ENCODE measurements at regions not wholly inside any gene's neighbourhood (a gene's known extent, or its start where the extent isn't known, plus 50 kb on each side); places are given as distances from the start of the nearest gene placed in this dataset.
A peak's percentile ranks its signal among the peaks of the same experiment; 100 is the strongest.

DNA sequence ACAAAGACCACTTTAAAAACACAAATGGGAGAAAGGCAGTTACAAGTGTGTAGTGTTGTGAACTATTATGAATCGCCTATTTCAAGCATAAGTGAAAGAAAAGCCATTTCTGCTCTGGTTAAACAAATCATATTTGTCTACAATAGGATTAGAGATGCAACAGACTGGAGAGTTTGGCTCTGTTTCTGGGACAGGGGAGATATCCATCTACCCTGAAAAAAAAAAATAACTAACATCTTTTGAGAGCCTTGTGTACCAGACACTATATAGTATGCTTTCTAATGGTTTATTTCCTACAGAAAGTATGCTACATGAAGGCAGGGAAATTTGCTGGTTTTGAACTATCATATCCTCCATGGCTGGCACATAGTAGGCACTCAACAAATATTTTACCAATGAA is 106.7 kb upstream of the FHIT start:
- H3K27ac ChIP-seq: peak overlapping the region in 7 of 12 donors; percentile 2 to 51 (median 17)
- peak in 1 of 4 donors; percentile 1 for ATAC-seq
- WGBS, 4 donors: 74 to 88% (median 82%) methylated on average over 1 of the region's 1 CpG

DNA sequence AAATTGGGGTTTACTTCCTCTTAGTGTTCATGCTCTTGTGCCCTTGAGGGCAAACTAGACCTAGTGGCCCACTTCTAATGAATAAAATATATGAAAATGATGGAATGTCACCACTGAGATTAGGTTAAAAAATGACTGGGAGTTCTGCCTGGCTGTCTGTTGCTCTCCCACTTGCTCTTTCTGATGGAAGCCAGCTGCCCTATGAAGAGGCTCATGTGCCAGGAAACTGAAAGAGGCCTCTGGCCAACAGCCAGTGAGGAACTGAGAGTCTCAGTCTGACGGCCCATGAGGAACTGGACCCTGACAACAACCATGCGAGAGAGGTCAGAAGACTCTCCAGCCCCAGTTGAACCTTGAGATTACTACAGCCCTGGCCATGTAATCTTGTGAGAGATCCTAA is 107.1 kb upstream of the FHIT start:
- H3K9me3 ChIP-seq: peaks cover 0 to 10% (median 0%) of the 10 kb centered on the region in 12 donors
- no peaks in the 10 kb centered on the region for H3K27me3 ChIP-seq
- no peaks in the 10 kb centered on the region for H3K36me3 ChIP-seq
- peaks cover 0 to 22% (median 10%) of the 10 kb centered on the region in 12 donors for H3K4me1 ChIP-seq
- ATAC-seq (peak; percentile 92 to 98 (median 97)), DNase-seq (peak; percentile 80 to 91 (median 83))
- peak overlapping the region in 8 of 12 donors; percentile 11 to 51 (median 25) for H3K27ac ChIP-seq
- no peak for TF ChIP-seq POLR2A (IDR thresholded peaks at IDR 0.05)
- TF ChIP-seq, protein P1, sequence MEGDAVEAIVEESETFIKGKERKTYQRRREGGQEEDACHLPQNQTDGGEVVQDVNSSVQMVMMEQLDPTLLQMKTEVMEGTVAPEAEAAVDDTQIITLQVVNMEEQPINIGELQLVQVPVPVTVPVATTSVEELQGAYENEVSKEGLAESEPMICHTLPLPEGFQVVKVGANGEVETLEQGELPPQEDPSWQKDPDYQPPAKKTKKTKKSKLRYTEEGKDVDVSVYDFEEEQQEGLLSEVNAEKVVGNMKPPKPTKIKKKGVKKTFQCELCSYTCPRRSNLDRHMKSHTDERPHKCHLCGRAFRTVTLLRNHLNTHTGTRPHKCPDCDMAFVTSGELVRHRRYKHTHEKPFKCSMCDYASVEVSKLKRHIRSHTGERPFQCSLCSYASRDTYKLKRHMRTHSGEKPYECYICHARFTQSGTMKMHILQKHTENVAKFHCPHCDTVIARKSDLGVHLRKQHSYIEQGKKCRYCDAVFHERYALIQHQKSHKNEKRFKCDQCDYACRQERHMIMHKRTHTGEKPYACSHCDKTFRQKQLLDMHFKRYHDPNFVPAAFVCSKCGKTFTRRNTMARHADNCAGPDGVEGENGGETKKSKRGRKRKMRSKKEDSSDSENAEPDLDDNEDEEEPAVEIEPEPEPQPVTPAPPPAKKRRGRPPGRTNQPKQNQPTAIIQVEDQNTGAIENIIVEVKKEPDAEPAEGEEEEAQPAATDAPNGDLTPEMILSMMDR (IDR thresholded peaks at IDR 0.05): no peak
- no peak overlapping the region for H3K4me3 ChIP-seq
- intact Hi-C loops (cut with DNase I): no loop called here
- 0 to 7% (median 5%) methylated on average over 2 of the region's 2 CpGs for WGBS, 4 donors

More for the DNA sequence above, 106.7 kb upstream of the FHIT start:
- Histone ChIP-seq H3K4me1 (peaks cover 0 to 22% (median 10%) of the 10 kb centered on the region in 12 donors), H3K27me3 (no peaks in the 10 kb centered on the region), H3K9me3 (peaks cover 0 to 7% (median 0%) of the 10 kb centered on the region in 12 donors), H3K4me3 (no peak overlapping the region), H3K36me3 (no peaks in the 10 kb centered on the region)
- TF ChIP-seq, protein P1 (IDR thresholded peaks at IDR 0.05): no peak
- no peak for TF ChIP-seq POLR2A (IDR thresholded peaks at IDR 0.05)
- no peak for DNase-seq
- intact Hi-C loops (cut with DNase I): no loop called here

DNA sequence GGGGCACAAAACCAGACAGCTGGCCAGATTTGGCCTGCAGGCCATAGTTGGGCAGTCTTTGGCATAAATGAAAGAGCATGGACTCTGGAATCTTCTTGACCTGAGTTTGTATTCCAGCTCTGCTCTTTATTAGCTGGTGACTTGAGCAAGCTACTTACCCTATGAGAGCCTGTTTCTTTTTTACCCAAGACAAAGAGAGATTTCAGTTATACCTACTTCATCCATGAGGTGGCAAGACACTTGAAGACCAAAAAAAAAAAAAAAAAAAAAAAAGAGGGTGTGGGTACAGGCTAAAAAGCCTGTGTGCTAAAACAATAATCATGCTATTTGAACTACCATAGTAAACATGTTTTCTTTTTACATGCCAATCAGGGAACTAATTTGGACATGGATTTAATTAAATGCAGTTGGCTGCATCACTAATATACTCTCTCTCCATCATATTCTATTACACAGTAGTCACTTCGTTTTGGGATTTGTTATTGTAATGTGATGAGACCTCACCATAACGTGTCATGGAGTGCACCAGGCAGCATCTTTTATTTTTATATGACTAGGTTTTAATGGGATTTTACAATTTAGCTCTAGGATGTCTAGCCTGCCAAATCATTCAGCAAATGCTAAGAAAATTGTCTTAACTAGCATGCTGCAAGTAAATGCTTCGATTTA is 109.2 kb upstream of the FHIT start:
- no peak overlapping the region for H3K27ac ChIP-seq
- H3K4me3 ChIP-seq: no peak overlapping the region
- H3K9me3 ChIP-seq: peaks cover 0 to 19% (median 0%) of the 10 kb centered on the region in 12 donors
- no peaks in the 10 kb centered on the region for H3K27me3 ChIP-seq
- TF ChIP-seq, protein P1 (IDR thresholded peaks at IDR 0.05): no peak
- no peak for TF ChIP-seq POLR2A (IDR thresholded peaks at IDR 0.05)
- DNase-seq (no peak), ATAC-seq (no peak)
- 71 to 81% (median 76%) methylated on average over 3 of the region's 3 CpGs for WGBS, 4 donors
- intact Hi-C loops (cut with DNase I): no loop called here
- peaks cover 0 to 22% (median 10%) of the 10 kb centered on the region in 12 donors for H3K4me1 ChIP-seq
- no peaks in the 10 kb centered on the region for H3K36me3 ChIP-seq

DNA sequence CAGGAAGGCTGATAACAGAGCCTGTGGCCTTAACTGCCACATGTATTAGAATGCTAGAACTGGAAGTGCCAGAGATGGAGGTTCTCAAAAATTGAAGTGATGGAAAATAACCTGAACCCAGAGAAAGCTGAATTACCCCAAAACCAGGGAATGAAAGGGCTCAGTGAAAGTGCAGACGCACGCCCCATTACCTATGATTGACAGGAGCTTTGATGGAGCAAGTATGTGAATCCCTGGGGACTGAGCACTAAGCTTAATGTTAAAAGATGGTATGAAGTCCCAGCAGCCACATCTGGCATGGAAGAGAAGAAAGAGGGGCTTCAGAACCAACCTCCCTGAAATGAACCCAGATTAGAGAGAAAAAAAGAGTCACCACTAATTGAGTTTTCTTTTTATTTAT is 118.4 kb upstream of the FHIT start:
- H3K9me3 ChIP-seq: peaks cover 0 to 4% (median 0%) of the 10 kb centered on the region in 12 donors
- H3K27ac ChIP-seq: no peak overlapping the region
- no peaks in the 10 kb centered on the region for H3K36me3 ChIP-seq
- ATAC-seq (no peak), DNase-seq (no peak)
- intact Hi-C loops (cut with DNase I): loop anchor here in 2 of 10 donors (10.0 kb wide), 1 partner anchor 785 kb away; no protein-coding TSS in a partner anchor
- no peak overlapping the region for H3K4me3 ChIP-seq
- TF ChIP-seq, protein P1 (IDR thresholded peaks at IDR 0.05): no peak
- TF ChIP-seq POLR2A (IDR thresholded peaks at IDR 0.05): no peak
- WGBS, 4 donors: 91 to 95% (median 93%) methylated on average over 2 of the region's 2 CpGs
- no peaks in the 10 kb centered on the region for H3K27me3 ChIP-seq
- no peaks in the 10 kb centered on the region for H3K4me1 ChIP-seq
